SK-N-DZ (cell line): ENCODE measurements at regions not wholly inside any gene's neighbourhood (a gene's known extent, or its start where the extent isn't known, plus 50 kb on each side); places are given as distances from the start of the nearest gene placed in this dataset.
"Not testable (repeated sequence)": the region's sequence is repeated elsewhere in the genome, so short reads cannot be mapped to it uniquely, and the experiment has no call there.

Source experiments
- DNase-seq: peaks from one replicate; pipeline ENCODE4 v3.0.0-alpha.2; 2015; ENCODE audit warnings: low spot score

DNA sequence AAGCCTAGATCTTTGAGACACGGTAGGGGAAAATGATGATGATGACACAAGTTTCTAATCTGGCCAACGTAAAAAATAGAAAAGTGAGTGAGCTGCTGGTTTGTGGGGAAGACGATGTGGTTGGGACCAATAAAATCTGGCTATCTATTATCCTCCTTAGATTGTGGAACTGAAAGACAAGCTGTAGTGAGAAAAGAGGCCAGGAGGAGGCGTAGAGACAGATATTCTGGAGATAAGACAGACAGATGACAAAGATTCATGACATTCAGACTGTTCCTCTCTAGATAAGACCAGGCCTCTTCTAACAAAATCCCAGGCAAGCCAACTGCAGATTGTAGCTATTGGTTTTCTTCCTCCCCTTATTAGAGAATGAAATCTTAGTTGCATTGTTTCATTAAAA lies 376.3 kb upstream of the UBE2E3 start:
- DNase-seq: peak; percentile 80

DNA sequence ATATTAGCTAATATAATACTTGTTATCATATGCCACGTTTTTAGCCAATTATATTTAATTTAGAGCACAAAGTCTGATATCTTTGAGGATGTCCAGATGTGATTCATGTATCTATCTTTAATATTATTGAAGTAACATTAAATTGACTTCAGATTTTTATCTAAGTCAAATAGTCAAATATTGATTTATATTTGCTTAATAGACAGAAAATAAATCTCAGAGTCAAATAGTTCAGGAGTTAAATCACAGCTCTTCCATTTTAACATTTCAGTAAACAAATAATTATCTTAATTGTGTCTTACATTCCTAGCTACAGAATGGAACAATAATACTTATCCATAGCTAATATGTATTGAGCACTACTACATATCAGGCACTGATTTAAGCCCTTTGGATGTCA lies 379.4 kb upstream of the UBE2E3 start:
- DNase-seq: no peak

DNA sequence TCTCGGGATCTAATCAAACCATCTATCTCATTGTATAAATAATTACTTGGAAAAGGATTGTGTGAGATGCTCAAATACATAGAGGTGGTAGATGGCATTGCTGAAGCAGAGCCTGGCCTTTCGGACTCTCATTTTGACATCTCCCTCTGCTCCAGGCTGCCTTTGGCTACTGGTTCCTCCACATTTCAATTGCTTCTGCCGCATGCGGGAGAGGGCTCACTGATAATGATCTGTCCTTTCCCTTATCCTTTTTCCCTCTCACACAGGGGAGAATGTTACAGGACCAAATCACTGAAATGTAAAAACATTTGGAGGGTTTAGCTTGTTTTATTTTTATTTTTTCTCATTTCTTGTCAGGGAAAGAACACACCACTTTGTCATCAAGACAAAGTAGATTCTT lies 380.6 kb upstream of the UBE2E3 start:
- DNase-seq: peak; percentile 80

DNA sequence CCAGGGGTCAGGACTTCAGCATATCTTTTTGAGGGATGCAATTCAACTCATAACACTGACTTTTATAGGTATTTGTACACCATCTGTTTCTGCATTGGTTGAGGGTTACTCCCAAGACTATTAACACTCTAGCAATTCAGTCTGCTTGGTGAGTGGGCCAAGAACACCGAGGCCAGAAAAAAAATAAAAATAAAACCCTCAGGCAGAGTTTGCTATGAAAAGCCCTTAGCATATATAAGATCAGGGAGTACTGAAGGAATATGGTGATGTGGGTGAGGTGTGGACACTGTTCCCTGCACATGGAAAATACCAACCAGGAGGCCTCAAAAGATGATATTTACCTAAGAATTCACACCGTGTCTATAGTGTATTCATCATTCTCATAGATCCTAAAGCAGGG lies 383.2 kb upstream of the UBE2E3 start:
- DNase-seq: no peak

- DNase-seq: no peak
These were observed 384.0 kb upstream of the UBE2E3 start for GRCh38 chr2:180596453-180596852.

GRCh38 chr2:180591947-180592346 lies 388.5 kb upstream of the UBE2E3 start:
- DNase-seq: no peak

- DNase-seq: not testable (repeated sequence)
These were observed 389.2 kb upstream of the UBE2E3 start for GRCh38 chr2:180591093-180591781.

GRCh38 chr2:180583441-180584140 lies 396.8 kb upstream of the UBE2E3 start:
- DNase-seq: no peak

DNA sequence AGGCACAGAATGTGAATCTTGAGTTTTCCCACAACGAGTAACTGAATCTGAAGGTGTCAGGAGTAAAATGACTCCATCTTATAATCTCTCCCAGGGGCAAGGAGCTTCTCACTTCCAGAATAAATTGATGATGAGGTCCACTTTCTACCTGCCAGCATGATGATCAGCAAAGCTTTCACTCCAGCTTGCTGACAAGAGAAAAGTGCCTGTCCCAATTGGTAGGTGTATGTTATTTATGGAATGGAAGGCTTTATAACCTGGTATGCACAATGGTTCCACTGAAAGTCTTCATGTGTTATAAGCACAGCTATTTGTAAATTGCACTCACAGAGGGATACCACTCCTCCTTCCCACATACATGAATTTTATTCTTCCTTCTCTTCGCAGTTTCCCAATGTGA lies 401.0 kb upstream of the UBE2E3 start:
- no peak for DNase-seq

DNA sequence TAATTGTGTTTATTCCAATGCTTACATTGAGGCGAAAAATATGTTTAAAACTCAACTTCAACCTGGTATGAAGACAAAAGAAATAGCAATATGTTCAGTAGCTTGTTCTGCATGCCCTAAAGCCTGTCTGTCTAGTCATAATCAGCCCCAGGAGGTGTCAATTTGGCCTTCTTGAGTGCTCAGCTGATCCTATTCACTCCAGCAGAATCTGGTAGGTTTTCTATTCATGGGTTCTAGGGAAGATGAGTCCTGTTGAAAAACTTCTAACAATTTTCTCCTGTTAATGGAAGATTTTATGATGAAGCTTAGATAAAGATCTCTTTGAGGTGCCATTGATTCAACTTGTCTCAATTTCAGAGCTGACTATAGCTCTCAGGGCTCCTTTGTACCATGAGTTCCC lies 402.0 kb upstream of the UBE2E3 start:
- no peak for DNase-seq

GRCh38 chr2:180577567-180577966 lies 402.8 kb upstream of the UBE2E3 start:
- no peak for DNase-seq

- DNase-seq: no peak
These were observed 406.5 kb upstream of the UBE2E3 start for GRCh38 chr2:180573951-180574350.

DNA sequence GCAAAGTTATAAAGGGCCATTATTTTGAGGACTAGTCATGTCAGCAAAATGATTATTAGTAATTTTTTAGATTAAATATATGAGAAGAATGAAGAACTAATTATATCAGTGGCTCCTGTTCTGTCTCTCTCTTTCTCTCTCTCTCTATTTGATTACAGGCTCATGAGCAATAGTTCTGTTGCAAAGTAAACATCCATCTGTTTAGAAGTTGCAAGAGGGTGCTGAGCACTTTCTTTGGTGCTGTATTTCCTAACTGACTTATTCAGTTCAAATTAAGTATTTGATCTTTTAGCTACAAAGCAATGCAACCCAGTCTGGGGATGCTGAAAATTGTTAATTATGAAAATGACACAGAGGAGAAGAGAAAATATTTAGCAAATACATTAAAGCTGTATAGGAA lies 408.1 kb upstream of the UBE2E3 start:
- DNase-seq: no peak

GRCh38 chr2:180571559-180571958 lies 408.8 kb upstream of the UBE2E3 start:
- no peak for DNase-seq

DNA sequence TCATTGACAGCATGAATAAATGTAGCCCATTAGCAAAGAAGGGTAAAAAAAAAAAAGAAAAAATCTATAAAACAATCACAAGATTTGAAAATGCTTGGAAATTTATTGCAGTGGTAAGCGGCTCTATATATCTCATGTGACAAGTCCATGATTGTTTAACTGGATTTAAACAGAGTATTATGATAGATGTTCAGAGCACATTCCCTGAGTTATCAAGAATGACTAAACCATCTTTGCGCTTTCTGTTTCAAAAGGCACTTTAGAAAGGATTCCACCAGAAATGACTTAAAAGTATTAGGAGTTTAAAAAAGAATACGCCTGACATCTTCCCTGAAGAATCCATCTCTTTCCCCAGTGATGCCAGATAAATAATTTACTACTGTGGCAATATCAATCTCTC lies 409.5 kb upstream of the UBE2E3 start:
- no peak for DNase-seq

- DNase-seq: no peak
These were observed 416.4 kb upstream of the UBE2E3 start for GRCh38 chr2:180564051-180564450.

- DNase-seq: no peak
These were observed 418.0 kb upstream of the UBE2E3 start for GRCh38 chr2:180562378-180562777.

DNA sequence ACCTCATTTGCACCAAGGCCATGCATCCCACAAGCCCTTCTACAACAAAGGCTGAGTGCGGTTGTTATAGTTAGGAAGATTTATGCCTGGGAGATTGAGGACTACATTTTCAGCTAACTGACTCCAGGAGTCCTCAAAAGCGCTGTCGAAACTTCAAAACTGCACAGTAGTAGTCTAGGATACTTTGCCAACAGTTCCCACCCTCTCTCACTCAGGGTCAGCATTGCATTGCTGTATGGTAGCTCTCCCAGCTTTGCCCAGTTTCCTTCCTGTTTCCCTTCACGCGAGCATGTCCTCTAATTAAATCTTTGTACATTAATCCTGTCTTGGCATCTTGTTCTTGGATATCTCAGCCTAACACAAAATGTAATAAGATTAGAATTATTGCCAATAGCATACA lies 420.6 kb upstream of the UBE2E3 start:
- no peak for DNase-seq

- DNase-seq: no peak
These were observed 421.4 kb upstream of the UBE2E3 start for GRCh38 chr2:180559038-180559437.

DNA sequence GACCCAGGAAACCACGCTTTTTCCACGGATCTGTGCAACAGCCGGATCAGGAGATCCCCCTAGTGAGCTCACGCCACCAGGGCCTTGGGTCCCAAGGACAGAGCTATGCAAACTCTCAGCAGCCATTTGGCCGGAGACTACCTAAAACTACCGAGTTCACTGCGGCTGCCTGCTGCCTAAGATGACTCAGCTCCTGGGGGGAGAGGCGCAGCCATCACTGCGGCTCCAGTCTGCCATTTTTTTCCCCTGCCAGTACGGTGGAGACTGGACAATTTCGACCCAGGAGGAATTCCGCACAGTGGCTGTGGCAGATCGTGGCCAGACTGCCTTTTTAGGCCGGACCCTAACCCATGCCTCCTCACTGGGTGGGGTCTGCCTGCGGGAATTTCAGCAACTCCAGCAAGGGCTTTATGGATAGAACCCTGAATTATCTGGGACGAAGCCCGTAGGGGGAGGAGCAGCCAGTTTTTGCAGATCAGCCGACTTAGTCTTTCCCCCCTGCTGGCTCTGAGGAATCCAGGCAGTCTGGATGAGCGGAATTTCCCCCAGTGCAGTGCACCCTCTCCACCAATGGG lies 424.9 kb upstream of the UBE2E3 start:
- no peak for DNase-seq

DNA sequence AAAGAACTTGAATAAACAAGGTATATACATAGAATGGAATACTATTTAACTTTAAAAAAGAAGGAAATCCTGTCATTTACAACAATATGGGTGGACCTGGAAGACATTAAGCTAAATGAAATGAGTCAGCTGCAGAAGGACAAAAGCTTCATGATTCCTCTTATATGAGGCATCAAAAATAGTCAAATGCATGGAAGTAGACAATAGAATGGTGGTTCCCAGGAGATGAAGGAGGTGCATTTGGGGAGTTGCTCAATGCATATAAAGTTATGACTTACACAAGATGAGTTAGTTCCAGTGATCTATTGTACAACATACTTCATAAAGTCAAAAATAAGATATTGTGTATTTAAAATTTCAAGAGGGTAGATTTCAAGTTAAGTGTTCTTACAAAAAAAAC lies 426.1 kb upstream of the UBE2E3 start:
- DNase-seq: no peak

DNA sequence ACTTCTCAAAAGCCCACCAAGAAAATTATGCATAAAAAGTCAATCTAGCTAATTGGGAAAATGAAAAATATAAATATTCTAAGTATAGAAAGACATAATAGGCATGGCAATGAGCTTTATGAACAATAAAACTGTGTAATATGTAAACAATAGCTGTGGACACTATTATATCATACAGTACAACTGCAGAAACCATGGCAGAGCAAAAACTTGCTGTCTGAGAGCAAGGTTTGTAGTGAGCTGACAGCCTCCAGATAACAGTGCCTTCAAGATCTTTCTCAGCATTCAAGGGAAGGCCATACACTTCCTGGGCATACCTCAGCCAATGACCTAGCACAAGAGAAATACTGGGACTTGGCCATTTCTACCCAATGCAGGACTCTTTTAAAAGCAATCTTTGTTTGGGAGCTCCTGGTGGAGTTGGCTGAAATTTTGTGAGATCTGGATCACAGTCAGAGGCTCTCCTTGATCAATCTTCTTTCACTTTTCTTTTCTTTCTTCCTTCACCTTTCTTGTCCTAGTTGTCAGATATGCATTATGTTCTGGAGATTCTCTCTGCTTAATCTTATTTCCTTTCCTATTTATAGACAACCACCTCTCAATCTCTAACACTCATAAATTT lies 427.2 kb upstream of the UBE2E3 start:
- DNase-seq: no peak

DNA sequence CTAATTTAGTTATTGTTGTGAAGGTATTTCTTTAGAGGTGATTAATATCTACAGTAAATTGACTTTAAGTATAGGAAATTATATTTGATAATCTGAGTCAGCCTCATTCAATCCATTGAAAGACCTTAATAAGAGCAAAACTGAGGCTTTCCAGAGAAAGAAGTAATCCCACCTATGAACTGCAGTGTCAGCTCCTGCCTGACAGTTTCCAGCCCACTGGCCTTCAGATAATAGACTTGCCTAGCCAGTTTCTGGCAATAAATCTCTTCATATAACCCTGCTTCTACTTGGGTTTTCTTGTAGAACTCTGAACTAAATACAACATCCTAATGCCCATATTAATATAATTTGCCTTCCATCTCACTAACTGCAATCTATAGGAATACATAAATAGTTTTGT lies 437.9 kb upstream of the UBE2E3 start:
- DNase-seq: peak; percentile 78
